Fibroblast of lung (primary cell): ENCODE measurements at regions not wholly inside any gene's neighbourhood (a gene's known extent, or its start where the extent isn't known, plus 50 kb on each side); places are given as distances from the start of the nearest gene placed in this dataset.

Experiments
- EZH2 ChIP-seq: IDR thresholded peaks from 2 replicates; pipeline ENCODE4 v1.5.1; 2012; ENCODE audit warnings: low read length, control low read depth, mild to moderate bottlenecking; ENCODE audit errors: missing control alignments
- TF ChIP-seq, protein P1 (sequence below), 2 donors: IDR thresholded peaks in 1 of 2; conservative IDR thresholded peaks in 1 of 2; 1 replicate in 1 of 2; 2 replicates in 1 of 2; pipeline ENCODE4 v1.5.1; 2011 to 2012; ENCODE audit warnings: low read length in 2 of 2, control low read depth in 1 of 2, inconsistent platforms in 1 of 2, low read depth in 1 of 2, mild to moderate bottlenecking in 1 of 2

DNA sequence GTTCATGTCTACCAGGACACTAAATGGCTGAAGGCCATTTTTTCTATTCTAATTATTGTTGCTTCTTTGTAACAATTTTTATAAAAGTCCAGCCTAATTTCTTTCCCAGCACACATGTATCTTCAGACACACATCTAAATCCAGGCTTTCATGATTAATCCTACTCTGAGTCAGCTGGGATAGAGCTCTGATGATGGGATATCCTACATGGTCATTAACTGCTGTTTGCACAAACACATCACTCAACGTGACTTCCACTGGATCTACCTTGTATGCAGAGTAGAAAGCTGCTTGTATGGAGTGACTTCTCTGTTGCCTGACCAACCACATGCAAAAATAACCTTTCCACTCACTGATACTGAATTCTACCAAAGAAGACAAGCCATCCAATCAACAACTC is 260.9 kb downstream of the AHR start:
- no peak for TF ChIP-seq EZH2
- TF ChIP-seq, protein P1, sequence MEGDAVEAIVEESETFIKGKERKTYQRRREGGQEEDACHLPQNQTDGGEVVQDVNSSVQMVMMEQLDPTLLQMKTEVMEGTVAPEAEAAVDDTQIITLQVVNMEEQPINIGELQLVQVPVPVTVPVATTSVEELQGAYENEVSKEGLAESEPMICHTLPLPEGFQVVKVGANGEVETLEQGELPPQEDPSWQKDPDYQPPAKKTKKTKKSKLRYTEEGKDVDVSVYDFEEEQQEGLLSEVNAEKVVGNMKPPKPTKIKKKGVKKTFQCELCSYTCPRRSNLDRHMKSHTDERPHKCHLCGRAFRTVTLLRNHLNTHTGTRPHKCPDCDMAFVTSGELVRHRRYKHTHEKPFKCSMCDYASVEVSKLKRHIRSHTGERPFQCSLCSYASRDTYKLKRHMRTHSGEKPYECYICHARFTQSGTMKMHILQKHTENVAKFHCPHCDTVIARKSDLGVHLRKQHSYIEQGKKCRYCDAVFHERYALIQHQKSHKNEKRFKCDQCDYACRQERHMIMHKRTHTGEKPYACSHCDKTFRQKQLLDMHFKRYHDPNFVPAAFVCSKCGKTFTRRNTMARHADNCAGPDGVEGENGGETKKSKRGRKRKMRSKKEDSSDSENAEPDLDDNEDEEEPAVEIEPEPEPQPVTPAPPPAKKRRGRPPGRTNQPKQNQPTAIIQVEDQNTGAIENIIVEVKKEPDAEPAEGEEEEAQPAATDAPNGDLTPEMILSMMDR (conservative IDR thresholded peaks at IDR 0.05 in 1 of 2, IDR thresholded peaks at IDR 0.05 in 1 of 2; ENCODE audit: low read depth in 1 of 2, low read length in 2 of 2), result no peak
